Colonic mucosa (tissue), 4 donors: ENCODE measurements at regions not wholly inside any gene's neighbourhood (a gene's known extent, or its start where the extent isn't known, plus 50 kb on each side); places are given as distances from the start of the nearest gene placed in this dataset.

ENCODE experiments used
- DNase-seq: peaks from one replicate; pipeline ENCODE4 v3.0.0-alpha.2; 2020
- H3K27ac ChIP-seq: fragments of 200-600 bp; one replicate; pipeline ENCODE4 v1.8.0; 2021
- H3K27me3 ChIP-seq: fragments of 200-600 bp; one replicate; pipeline ENCODE4 v1.8.0; 2021
- H3K36me3 ChIP-seq: fragments of 200-600 bp; one replicate; pipeline ENCODE4 v1.8.0; 2021
- H3K4me1 ChIP-seq: fragments of 200-600 bp; one replicate; pipeline ENCODE4 v1.8.0; 2021; ENCODE audit warnings: mild to moderate bottlenecking
- H3K4me3 ChIP-seq: fragments of 200-600 bp; one replicate; pipeline ENCODE4 v1.8.0; 2021
- H3K9ac ChIP-seq, 2 donors: one replicate each; pipeline ENCODE4 v1.7.0; 2013; ENCODE audit warnings: control low read depth in 2 of 2, low read depth in 2 of 2, low read length in 2 of 2
- H3K9me3 ChIP-seq: fragments of 200-600 bp; one replicate; pipeline ENCODE4 v1.8.0; 2021
- intact Hi-C: fragments of 100-400 bp; cut with DNase I; formaldehyde crosslinking; loops from one replicate; pipeline ENCODE4 v1.14.1; 2022
- TF ChIP-seq, protein P1 (sequence below): fragments of 200-600 bp; IDR thresholded peaks from one replicate; pipeline ENCODE4 v1.8.0; 2022; ENCODE audit warnings: antibody characterized with exemption, mild to moderate bottlenecking
- donor health status: healthy.
- donor health status: DM: no; HTN: no; CAD: no.
- donor health status: DM: no; HTN: no; CAD: no.

DNA sequence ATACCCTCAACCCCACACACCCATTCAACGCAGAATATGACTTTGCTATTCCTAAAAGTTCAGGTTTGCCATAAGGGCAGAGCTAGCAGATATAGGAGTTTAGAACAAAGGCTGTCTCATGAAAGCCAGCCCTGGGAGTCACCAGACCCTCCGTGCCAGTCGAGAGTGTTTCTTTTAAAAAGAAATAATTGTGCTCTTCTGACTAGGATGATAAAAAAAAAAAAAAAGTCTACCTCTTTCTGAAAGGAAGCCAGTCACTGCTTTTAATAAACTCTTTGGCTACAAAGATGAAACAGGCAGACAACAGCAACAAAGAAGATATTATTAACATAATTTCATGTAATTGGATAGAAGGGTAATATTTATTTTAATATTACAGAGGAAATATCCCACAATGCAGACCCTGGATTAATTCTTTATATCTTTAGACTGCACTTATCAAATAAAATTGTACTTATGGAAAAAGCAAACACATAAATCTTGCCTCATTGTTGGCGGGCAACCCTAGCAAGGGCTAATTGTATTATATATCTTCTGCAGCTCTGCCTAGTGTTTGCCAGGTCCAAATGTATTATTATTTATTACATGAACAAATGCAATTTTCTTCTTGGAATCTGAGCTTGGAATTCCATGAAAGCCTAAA lies 277.5 kb upstream of the DYNLRB2 start:
- no peaks in the 10 kb centered on the region for H3K9me3 ChIP-seq
- no peak overlapping the region for H3K9ac ChIP-seq
- TF ChIP-seq, protein P1, sequence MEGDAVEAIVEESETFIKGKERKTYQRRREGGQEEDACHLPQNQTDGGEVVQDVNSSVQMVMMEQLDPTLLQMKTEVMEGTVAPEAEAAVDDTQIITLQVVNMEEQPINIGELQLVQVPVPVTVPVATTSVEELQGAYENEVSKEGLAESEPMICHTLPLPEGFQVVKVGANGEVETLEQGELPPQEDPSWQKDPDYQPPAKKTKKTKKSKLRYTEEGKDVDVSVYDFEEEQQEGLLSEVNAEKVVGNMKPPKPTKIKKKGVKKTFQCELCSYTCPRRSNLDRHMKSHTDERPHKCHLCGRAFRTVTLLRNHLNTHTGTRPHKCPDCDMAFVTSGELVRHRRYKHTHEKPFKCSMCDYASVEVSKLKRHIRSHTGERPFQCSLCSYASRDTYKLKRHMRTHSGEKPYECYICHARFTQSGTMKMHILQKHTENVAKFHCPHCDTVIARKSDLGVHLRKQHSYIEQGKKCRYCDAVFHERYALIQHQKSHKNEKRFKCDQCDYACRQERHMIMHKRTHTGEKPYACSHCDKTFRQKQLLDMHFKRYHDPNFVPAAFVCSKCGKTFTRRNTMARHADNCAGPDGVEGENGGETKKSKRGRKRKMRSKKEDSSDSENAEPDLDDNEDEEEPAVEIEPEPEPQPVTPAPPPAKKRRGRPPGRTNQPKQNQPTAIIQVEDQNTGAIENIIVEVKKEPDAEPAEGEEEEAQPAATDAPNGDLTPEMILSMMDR = no peak
- no peaks in the 10 kb centered on the region for H3K36me3 ChIP-seq
- no peak overlapping the region for H3K4me3 ChIP-seq
- H3K4me1 ChIP-seq = no peaks in the 10 kb centered on the region
- intact Hi-C loops = no loop called here
- no peaks in the 10 kb centered on the region for H3K27me3 ChIP-seq
- H3K27ac ChIP-seq = no peak overlapping the region
- no peak for DNase-seq

DNA sequence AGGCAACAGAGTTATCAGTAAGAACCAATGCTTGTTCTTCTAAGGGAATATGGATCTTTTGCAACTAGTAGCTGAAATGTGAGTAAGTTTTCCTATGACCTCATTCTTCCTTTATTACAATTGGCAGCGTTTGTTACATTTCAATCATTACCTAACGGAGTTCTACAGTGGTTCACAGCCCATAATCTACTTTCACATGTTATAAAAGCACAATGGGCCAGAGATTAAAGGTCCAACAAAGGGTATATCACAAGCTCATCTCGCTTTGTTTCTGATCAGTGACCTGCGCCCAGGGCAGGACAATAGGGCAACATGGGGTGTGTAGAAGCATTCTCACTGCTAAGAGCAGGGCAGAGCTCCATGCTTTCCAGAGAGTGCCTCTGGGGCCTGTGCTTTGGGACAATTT lies 279.9 kb upstream of the DYNLRB2 start:
- H3K27me3 ChIP-seq = no peaks in the 10 kb centered on the region
- H3K36me3 ChIP-seq = no peaks in the 10 kb centered on the region
- TF ChIP-seq, protein P1 = no peak
- no peak overlapping the region for H3K4me3 ChIP-seq
- intact Hi-C loops = no loop called here
- DNase-seq = peak; percentile 66
- H3K9ac ChIP-seq = peak overlapping the region in 1 of 2 donors; percentile 28
- H3K4me1 ChIP-seq = no peaks in the 10 kb centered on the region
- no peaks in the 10 kb centered on the region for H3K9me3 ChIP-seq
- H3K27ac ChIP-seq = no peak overlapping the region

DNA sequence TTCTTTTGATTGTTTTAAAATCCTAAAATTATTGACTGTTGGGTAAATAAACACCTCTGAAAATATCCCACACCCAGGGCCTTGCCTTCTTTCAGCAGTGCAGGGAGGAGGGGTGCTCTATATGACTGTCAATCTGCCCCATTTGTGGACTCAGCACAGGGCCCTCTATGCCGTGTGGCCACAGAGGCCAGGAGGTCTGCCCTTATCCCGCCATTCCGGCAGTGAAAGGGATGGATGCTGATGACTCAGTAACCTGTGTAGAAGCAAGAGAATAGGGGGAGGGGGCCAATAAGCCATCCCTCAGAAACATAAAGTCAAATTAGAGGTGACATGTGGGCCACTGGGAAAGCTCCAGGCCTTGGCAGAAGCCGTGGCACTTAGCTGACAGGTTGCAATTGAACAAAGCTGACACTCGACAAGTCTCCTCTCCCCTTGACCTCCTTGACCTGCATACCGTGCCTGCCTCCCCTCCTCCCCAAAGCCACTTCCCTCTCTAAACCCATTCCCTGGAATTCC lies 281.4 kb upstream of the DYNLRB2 start:
- intact Hi-C loops = loop anchor here (5.0 kb wide), 1 partner anchor 857 kb away; no protein-coding TSS in a partner anchor
- H3K4me1 ChIP-seq = no peaks in the 10 kb centered on the region
- DNase-seq = no peak
- TF ChIP-seq, protein P1 = no peak
- no peak overlapping the region for H3K4me3 ChIP-seq
- H3K9ac ChIP-seq = no peak overlapping the region
- H3K9me3 ChIP-seq = no peaks in the 10 kb centered on the region
- no peaks in the 10 kb centered on the region for H3K27me3 ChIP-seq
- no peak overlapping the region for H3K27ac ChIP-seq
- no peaks in the 10 kb centered on the region for H3K36me3 ChIP-seq

DNA sequence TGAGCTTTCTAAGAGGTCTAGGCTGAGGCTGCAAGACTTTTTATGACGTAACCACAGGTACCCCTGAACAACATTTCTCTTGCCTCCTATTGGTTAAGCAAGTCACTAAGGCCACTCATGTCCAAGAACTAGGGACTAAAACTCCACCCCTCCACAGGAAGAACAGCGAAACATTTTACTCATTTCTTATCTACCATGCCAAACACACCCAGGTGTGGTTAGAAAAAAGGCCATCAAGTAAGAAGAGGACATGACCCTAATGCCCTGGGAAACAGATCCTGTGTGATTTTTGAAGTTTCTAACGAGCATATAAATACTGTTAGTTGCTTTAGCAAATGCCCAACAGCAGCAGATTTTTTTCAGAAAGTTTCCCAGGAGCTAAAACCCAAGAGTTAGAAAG lies 282.4 kb upstream of the DYNLRB2 start:
- DNase-seq = no peak
- intact Hi-C loops = loop anchor here (5.0 kb wide), 1 partner anchor 856 kb away; no protein-coding TSS in a partner anchor
- no peaks in the 10 kb centered on the region for H3K4me1 ChIP-seq
- H3K27me3 ChIP-seq = no peaks in the 10 kb centered on the region
- H3K27ac ChIP-seq = no peak overlapping the region
- H3K9me3 ChIP-seq = no peaks in the 10 kb centered on the region
- TF ChIP-seq, protein P1 = no peak
- no peak overlapping the region for H3K4me3 ChIP-seq
- no peaks in the 10 kb centered on the region for H3K36me3 ChIP-seq
- H3K9ac ChIP-seq = no peak overlapping the region

DNA sequence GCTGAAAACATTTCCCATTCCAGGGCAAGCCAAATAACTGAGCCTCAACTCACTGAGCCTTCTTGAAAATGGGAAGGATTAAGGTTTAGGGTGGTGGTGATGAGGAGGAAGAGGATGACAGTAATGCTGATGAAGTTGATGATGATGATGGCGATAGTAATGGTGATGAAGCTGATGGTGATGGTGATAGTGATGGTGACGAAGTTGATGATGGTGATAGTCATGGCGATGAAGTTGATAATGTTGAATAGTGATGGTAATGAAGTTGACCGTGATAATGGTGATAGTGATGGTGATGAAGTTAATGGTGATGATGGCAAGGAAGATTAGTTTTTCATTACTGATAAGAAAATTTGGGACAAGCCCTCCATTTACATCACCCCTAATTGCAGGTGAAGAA lies 285.8 kb upstream of the DYNLRB2 start:
- Histone ChIP-seq H3K27ac (no peak overlapping the region), H3K4me1 (no peaks in the 10 kb centered on the region), H3K36me3 (no peaks in the 10 kb centered on the region), H3K27me3 (no peaks in the 10 kb centered on the region), H3K9ac (no peak overlapping the region), H3K9me3 (no peaks in the 10 kb centered on the region), H3K4me3 (no peak overlapping the region)
- intact Hi-C loops = loop anchor here (5.0 kb wide), 1 partner anchor 853 kb away; no protein-coding TSS in a partner anchor
- no peak for DNase-seq
- TF ChIP-seq, protein P1 = no peak
